Fibroblast of skin of scalp (primary cell): ENCODE measurements at regions not wholly inside any gene's neighbourhood (a gene's known extent, or its start where the extent isn't known, plus 50 kb on each side); places are given as distances from the start of the nearest gene placed in this dataset.

ENCODE experiments used
- DNase-seq: peaks from one replicate; pipeline ENCODE4 v3.0.0-alpha.2; 2013

DNA sequence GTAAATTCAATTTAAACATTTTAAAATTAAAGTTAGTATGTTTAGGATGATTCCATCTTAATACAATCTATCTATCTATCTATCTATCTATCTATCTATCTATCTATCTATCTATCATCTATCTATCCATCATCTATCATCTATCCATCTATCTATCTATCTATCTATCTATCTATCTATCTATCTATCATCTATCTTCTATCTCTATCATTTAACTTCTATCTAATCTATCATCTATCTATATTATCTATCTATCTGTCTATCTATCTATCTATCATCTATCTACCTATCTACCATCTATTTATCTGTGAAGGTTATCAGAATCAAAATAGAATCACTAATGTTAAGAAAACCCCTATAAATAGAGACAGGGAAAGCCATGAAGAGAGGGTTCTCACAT lies 78.3 kb downstream of the RAMP3 start:
- DNase-seq = no peak

DNA sequence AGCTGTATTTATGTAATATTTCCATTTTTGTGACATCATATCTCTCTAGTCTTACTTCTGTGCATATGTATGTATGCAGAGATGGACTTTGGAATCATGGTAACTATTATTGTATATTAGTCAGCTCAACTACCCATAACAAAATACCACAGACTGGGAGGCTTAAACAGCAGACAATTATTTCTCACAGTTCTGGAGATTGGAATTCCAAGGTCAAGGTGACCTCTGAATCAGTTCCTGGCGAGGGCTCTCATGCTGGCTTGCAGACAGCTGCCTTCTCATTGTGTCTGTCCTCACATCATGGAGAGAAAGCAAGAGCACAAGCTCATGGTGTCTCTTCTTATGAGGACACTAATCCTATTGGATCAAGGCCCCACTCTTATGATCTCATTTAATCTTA lies 79.1 kb downstream of the RAMP3 start:
- DNase-seq = peak; percentile 43

DNA sequence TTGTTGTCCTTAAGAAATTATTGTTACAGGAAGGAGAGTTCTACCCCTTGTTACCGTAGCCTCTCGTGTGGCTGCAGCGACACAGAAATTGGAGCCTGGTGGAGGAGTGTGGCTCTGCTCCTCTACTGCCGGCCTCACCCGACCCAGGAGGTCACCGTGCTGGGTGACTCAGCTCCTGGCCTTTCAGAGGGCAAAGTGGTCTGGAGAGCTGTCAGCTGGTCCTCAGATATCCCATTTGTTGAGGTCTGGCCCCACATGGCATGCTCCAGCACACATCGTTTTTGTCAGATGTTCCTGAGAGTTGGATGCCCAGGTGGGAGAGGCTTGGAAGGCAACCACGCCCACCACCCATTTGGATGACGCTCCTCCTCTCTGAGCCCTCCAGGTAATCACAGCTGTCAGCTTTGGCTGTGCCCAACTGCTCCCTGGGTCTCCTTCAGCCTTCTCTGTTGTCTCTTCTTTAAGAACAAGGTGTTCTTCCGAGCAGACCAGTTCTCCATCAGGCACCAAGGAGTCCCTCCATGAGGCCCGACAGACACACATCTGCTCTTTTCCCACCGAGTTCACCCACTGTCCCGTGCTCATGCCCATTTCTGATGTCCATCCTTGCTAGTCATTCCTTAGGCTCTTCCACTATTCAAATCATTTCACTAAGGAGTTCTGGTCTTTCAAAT lies 80.3 kb downstream of the RAMP3 start:
- no peak for DNase-seq

DNA sequence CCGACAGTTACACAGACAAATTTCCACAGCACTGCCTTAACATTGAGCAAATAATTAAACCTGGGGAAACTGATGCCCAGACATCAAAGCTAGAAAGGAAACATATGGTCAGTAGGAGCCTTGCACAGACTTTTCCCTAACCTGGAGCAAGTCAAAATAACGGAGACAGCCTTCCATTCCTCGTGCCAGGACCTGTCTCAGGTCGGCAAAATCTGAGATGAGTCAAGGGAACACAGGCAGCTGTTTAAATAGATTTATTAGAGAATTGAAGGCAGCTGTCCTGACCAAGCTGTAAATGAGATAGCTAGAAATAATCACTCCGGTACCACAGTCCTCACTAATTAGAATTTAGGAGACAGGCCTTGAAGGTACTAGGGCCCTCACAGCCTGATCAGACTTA lies 81.2 kb downstream of the RAMP3 start:
- no peak for DNase-seq

DNA sequence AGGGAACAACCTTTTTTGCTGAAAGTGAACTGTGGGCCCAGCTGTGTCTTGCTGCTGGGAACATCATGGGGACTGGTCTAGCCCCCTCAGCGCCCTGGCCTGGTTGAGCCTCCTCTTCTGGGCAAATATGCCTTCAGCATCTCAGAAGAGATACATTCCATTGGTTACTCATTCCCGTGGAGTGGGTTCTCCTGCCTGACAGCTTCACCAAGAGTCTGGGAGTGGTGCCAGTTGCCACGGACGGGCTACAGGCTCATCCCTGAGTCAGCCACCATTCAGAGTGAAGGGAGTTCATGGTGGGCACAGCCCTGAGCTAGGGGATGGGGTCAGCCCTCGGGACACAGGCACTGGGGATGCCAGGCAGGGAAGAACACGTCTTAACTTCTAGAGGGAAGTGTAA lies 81.9 kb downstream of the RAMP3 start:
- DNase-seq = peak; percentile 81

DNA sequence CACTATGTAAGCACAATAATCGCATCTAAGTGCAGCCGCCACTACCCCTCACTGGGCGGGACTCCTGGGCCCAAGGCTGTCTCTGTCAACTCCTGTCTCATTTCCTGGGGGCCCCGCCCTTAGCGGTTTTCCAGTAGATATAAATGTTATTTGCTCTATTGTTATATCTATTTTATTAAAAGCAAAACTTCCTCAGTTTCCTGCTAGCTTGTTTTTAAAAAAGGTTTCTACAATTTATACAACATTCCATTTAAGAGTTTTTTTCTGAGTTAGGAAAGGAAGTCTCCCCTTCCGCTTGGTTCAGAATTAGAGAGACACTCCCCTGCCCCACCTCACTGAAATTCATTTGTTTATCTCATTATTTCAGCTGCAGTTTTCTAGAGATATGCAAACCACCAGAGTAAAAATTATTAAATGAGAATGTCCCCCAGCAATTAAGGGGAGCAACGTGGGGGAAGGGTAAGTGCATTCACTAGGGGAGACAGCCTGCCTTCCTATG lies 82.7 kb downstream of the RAMP3 start:
- DNase-seq = no peak

DNA sequence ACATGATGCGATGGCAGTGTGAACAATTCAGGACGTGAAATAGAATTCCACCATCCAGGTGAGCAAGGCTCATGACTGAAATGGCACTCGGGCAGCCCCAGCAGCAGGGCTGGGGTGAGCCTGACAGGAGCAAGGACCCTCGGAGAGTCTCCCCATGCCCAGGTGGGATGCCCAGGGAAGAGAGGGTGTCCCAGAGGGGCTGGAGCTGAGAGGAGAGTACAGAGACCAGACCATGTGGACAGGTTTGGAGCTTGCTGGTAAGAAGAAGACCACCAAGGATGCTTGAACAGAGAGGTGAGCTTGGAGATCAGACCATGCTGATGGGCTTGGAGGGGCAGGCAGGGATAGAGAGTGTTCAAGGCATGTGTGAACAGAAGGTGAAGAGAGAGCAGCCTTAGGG lies 83.3 kb downstream of the RAMP3 start:
- no peak for DNase-seq

DNA sequence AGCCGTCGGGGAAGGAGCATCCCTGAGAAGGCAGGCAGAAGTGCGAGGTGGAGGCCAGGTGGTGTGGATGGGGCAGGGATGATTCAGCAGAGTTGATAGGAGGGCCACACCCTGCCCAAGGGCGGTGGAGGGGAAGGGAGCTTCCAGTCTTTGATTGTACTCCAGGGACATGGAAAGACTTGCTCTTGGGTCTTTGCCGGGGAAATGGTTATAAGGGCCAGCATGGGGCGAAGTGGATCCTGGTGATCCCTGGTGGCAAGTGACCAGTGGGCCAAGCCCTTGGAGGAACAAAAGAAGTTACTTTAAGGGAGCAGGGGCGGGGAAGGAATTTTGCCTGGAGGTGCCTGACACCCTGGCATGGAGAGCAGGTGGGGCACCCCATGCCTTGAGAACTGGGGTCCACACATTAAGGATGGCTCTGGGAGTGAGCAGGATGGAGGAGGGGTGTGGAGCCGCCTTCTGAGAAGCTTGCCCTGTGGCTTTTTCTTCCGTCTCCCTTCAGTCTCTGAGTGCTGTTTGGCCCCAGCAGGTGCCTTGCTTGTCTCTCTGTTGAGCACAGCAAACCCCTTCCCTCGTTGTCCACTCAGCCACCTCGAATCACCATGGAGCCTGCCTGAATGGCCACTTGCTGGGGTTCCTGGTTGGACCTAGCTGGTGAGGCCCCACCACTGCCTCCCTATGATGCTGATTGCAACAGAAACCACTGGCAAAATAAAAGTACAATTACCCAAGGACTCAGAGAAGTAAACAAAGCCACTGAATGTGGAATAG lies 83.9 kb downstream of the RAMP3 start:
- DNase-seq = no peak

DNA sequence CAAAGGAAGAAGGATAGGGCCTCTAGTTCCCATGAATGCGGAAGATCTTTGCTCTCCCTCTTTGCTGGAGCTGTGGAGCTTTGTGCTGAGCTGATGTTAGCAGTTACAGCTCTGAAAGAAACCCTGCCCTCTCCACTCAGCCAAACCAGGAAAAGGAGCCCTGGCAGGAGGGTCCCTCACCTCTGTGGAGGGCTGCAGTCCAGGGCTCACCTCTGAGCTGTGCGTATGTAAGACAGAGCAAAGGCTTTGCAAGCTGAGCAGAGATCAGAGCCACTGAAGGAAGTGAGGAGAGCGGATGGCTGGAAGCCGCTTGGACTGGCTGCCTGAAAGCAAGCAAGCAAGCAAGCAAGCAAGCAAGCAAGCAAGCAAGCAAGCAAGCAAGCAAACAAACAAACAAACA lies 84.7 kb downstream of the RAMP3 start:
- no peak for DNase-seq

DNA sequence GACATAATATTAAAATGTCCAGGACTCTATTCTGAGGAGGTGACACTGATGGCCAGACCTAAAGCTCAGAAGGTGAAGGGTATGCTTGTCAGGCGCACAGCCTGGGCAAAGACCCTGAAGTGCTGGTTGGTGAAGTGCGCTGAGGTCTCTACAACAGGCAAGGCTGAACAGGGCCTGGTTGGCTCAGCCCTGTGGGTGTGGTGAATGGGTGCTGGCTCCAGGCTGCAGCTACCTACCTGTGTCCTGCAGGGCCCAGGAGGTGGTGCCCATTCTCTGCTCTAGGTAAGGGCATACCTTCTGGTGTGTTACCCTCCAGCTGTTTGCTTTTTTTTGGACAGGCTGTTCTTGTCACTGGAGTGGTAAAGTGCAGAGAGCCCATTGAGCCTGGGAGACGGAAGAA lies 85.1 kb downstream of the RAMP3 start:
- DNase-seq = no peak

DNA sequence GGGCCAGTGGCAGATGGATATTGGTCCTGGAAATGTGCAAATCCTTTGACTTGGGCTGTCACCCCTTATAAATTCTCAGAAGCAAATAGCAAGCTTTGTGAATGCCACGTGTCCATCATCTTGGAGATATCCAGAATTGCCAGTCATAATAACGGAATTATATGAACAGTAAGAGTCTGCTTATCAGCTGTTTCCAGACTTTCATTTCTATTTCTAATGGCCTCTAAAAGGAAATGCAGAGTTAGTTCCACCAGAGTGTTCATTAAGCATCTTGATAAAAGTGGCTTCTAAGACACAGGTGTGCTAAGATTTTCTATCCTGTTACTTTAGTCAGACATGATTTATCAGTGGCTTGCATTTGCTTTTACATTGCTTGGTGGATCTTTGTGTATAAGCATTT lies 87.4 kb downstream of the RAMP3 start:
- no peak for DNase-seq

DNA sequence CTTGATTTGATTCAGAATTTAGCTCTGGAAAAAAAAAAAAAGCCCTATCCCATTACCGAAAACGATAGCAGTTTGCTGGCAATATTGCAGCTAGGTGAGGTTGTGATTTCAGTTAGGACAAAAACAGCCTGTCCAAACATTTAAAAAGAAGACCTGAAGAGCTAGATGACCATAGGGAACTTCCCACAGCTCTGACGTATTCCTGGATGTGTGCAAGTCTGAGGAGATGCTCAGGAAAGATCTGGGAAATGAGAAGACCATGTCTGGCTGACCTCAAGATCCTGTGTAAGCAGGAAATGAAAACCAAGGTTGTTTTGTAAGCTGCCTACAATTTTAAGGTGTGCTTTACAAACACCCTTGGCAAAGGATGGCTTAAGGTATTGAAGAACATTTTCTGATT lies 88.7 kb downstream of the RAMP3 start:
- no peak for DNase-seq

DNA sequence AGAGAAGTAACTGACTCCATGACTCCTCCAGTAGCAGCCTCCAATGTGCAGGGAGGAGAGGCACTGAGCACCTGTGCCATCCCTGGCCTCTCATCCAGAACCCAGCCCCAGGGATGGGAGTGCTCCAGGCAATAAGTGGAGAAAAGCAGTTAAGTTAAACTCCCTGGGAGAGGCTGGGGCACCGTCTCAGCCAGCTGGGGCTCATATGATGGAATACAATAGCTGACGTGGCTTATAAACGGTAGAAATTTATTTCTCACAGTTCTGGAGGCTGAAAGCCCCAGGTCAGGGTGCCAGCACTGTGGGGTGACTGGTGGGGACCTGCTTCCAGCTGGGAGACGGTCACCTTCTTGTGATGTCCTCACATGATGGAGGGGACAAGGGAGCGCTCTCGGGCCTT lies 94.7 kb downstream of the RAMP3 start:
- DNase-seq = no peak

DNA sequence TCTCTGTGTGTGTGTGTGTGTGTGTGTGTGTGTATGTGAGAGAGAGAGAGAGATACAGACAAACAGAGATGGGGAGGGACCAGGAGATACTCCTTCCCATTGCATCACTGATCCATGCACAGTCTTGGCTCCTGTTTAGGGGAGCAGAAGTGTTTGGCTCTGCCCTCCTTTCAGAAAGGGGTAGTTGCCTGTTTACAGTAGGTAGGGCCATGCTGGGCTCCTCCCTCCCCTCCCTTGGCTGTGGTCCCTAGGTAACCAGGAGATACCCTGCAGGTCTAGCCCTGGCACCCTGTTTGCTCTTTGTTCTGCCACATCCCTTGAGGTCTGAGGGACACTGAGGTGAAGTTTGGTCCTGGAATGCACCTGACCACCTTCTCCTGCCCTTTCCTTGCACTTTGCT lies 95.3 kb downstream of the RAMP3 start:
- no peak for DNase-seq

DNA sequence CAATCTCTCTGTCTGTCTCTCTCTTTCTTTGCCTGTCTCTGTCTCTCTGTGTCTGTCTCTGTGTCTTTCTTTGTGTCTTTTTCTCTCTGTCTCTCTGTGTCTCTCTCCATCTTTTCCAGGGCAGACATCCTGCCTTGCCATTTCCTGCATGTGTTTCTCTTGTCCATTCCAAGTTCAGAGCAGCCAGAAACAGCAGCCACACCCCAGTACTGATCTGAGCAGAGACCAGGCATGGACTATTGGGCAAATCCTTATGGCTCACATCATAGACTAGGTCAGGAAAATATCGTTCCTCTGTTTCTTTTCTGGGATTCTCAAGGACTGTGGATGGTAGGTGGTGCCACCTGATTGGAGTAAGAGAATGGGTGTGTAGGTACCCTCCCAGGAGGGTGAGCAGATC lies 95.8 kb downstream of the RAMP3 start:
- DNase-seq = no peak

DNA sequence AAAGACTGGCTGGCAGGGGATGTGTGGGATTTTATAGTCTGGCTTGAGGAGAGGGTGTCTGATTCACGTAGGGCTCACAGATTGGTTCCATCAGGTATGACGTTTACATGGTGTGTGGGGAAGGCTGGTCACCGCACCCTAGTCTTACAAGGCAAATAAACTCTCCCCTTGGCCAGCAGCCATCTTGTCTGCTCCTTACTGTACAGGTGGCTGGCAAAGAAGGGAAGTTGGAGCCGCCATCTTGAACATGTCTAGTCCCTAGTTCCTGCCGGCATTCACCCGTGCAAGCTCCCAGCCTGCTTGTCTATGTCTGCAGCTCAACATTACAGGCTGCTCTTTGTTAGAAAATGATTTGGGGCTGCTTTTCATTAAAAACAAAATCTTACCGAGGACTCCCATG lies 97.6 kb downstream of the RAMP3 start:
- no peak for DNase-seq

DNA sequence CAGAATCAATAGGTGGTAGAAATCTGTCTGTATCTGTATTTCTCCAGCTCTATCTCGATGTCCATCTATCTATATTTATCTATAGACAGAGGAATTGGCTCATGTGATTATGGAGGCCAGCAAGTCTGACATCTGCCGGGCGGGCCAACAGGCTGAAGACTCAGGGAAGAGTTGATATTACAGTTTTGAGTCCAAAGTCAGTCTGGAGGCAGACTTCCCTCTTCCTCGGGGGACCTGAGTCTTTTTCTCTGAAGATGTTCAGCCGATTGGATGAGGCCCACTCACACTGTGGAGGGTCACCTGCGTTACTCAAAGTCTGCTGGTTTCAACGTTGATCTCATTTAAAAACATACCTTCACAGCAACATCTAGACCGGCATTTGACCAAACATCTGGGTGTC lies 98.7 kb downstream of the RAMP3 start:
- no peak for DNase-seq

DNA sequence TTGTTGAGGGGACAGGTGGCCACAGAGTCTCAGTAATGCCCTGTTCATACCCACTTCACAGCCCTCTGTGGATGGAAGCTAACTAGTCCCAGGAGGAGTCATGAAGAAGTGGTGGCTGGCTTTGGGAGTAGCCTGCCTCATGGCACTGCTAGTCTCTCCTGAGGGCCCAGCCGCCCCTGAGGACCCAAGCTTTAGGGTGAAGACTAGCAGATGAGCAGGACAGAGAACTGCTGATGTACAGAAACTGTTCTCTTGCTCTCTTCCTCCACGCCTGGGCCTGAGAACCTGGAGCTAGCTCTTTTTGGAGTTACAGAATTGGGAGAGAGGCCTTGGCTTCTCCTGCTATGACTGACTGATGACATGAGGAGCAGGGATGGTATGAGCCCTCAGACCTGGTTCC lies 99.2 kb downstream of the RAMP3 start:
- no peak for DNase-seq

DNA sequence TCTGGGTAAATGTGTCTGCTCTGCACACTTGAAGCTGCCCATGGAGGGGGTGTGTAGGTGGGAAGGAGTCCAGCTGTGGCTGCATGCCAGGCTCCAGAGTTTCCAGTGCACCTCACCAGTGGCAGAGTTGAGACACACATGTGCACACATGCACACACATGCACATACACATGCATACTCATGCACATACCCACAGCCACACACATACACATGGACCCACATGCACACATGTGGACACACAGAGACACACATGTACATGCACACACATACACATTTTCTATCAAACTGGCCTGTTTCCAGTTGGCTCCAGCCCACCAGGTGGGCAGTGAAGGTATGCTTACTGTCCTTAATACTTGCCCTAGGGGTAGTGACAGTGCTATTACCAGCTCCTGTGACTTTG lies 99.7 kb downstream of the RAMP3 start:
- no peak for DNase-seq

DNA sequence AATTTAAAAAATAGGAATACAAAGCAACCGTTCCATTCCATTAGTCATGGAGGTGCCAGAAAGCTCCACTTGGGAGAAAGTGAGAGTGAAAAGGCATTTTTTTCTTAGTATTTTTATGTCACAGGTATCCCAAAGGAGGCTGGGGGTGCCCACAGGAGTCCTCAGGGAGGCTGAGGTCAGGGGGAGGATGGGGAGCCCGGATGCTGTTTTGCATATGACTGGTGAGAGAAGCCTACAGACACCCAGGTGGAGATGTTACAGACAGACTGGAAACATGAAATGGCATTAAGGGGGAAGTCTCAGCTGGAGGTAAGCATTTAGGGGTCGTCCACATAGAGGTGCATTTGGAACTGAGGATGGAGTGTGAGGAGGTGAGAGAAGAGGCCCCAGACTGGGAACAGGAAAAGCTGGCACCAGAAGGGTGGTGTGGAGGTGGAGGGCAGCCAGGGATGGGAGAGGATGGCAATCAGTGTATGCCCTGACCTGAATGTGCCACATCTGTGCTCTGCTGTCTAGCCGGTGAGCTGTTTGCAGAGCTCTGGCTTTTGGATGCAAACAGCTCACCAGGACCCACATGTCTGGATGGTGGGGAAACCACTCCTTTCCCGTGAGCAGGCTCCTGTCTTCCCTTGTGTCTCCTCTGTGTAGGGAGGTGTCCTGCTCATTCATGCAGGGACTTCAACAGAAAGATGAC lies 101.1 kb downstream of the RAMP3 start:
- no peak for DNase-seq

DNA sequence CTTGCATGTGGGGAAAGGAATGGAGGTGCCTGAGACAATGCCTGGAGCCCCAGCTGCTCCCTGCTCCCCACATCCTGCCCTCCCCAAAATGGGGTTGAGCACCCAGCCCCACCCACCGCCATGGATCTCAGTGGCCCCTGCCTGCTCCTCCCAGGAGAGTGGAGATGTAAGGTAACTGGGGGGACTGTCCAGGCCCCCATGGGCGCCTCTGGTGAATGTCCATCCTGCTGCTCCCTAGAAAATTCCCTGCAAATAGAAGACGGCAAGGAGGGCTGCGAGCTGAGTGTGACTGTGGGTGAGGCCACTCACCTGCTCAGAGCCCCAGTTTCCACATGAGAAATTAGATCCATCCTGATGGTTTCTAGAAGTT lies 101.6 kb downstream of the RAMP3 start:
- DNase-seq = no peak

DNA sequence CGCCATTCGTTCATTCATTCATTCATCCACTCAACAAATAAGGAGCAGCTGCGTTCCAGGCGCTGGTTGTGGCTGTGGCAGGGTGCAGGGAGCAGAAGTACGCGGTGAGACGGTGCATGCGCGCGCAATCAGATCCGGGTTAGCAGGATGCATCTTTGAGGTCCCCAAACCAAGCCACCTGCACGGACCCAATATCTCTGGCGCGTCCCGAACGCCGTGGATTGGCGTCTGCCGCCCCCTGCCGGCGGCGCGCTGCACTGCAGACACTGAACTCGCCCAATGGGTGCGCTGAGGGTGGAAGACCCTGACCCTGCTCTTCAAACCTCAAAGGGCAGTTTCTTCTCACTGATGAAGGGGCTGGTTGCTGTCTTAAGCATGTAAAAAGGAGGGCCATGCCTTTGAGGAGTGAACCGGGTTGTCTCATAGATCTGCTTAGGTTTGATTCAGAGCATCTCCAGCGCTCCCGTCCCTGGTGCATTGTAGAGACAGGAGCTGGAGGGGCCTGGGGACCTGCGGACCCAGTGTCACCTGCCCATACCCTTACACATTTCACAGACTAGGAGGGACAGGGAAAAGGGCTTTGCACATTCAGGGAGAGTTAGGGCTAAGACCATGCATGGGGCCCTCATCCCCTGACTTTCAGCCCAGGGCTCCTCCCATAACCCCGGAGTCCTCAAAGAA lies 102.5 kb downstream of the RAMP3 start:
- DNase-seq = peak; percentile 17

DNA sequence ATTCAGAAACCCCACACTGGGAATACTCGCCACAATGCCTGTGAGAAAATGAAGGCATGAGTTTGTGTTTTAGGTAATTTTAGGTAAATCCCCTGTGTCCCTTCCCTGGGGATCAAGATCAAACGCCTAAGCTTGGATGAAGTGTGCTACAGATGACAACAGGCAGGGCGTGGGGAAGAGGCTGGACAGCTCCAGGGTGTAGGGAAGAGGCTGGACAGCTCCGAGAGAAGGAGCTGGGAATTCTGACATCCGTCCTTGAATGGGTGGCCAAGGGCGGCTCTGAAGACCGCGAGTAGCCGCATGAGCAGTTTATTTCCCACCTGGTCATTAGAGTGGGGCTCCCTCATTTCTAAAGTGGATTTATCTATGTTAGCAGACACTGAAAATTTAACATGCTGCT lies 109.7 kb downstream of the RAMP3 start:
- DNase-seq = peak; percentile 2
